ENCODE measurements at regions not wholly inside any gene's neighbourhood (a gene's known extent, or its start where the extent isn't known, plus 50 kb on each side); places are given as distances from the start of the nearest gene placed in this dataset.

DNA sequence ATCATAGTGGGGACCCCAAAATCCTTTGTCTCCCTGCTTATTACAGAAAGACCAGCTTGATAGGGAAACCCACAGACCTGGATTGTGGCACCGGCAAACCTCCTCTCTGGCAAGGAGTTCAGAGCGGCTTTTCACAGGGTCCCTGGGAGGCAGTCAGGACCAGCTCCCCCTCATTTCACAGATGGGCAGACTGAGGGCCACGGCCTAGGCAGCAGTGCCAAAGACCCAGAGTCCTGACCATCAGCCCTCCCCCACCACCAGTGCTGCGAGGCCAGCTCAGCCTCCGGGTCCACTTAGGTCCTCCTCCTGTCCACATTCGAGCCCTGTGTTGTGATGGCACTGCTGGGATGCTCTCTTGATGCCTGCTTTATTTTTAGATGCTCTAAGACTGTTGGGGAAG is 57.2 kb downstream of the CAMK2N1 start:
- TF ChIP-seq POLR2A (IDR thresholded peaks at IDR 0.05), result no peak
- TF ChIP-seq, protein P1, sequence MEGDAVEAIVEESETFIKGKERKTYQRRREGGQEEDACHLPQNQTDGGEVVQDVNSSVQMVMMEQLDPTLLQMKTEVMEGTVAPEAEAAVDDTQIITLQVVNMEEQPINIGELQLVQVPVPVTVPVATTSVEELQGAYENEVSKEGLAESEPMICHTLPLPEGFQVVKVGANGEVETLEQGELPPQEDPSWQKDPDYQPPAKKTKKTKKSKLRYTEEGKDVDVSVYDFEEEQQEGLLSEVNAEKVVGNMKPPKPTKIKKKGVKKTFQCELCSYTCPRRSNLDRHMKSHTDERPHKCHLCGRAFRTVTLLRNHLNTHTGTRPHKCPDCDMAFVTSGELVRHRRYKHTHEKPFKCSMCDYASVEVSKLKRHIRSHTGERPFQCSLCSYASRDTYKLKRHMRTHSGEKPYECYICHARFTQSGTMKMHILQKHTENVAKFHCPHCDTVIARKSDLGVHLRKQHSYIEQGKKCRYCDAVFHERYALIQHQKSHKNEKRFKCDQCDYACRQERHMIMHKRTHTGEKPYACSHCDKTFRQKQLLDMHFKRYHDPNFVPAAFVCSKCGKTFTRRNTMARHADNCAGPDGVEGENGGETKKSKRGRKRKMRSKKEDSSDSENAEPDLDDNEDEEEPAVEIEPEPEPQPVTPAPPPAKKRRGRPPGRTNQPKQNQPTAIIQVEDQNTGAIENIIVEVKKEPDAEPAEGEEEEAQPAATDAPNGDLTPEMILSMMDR (IDR thresholded peaks at IDR 0.05), result no peak

Data from Peyer's patch (tissue), 4 donors.